ENCODE measurements at regions not wholly inside any gene's neighbourhood (a gene's known extent, or its start where the extent isn't known, plus 50 kb on each side); places are given as distances from the start of the nearest gene placed in this dataset.

DNA sequence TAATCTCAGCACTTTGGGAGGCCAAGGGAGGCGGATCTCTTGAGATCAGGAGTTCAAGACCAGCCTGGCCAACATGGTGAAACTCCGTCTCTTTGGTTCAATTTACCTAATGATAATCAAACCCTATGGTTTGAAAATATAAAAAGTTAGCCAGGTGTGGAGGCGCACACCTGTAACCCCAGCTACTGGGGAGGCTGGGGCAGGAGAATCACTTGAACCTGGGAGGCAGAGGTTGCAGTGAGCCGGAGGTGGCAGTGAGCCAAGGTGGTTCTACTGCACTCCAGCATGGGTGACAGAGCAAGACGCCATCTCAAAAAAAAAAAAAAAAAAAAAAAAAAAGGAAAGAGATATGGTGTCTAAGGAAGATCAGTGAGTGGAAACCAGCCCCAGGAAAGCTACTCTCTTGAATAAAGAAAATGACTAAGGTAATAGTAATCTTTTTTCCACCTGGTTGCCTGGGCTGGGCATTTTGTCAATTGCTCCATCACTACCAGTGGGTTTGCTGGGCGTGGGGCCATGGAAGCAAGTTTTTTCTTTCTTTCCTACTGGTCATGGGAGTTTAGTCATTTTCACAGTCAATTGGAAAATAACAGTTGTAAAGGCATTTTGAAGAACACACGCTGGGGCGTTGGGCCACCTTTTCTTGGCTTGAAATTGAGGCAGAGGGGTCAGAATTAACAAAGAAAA is 387.6 kb upstream of the RGMA start:
- no peak for TF ChIP-seq EZH2 (IDR thresholded peaks at IDR 0.05; ENCODE audit: insufficient read depth, low read length)
- TF ChIP-seq, protein P1, sequence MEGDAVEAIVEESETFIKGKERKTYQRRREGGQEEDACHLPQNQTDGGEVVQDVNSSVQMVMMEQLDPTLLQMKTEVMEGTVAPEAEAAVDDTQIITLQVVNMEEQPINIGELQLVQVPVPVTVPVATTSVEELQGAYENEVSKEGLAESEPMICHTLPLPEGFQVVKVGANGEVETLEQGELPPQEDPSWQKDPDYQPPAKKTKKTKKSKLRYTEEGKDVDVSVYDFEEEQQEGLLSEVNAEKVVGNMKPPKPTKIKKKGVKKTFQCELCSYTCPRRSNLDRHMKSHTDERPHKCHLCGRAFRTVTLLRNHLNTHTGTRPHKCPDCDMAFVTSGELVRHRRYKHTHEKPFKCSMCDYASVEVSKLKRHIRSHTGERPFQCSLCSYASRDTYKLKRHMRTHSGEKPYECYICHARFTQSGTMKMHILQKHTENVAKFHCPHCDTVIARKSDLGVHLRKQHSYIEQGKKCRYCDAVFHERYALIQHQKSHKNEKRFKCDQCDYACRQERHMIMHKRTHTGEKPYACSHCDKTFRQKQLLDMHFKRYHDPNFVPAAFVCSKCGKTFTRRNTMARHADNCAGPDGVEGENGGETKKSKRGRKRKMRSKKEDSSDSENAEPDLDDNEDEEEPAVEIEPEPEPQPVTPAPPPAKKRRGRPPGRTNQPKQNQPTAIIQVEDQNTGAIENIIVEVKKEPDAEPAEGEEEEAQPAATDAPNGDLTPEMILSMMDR (IDR thresholded peaks at IDR 0.05; ENCODE audit: insufficient read depth, low read depth, low read length): no peak
